Fibroblast of upper back skin (primary cell): ENCODE measurements at regions not wholly inside any gene's neighbourhood (a gene's known extent, or its start where the extent isn't known, plus 50 kb on each side); places are given as distances from the start of the nearest gene placed in this dataset.

ENCODE experiments used
- DNase-seq: peaks from one replicate; pipeline ENCODE4 v3.0.0-alpha.2; 2013

- peak; percentile 15 for DNase-seq
Measured at GRCh38 chr13:47226516-47226915, 329.7 kb upstream of the HTR2A start.

DNA sequence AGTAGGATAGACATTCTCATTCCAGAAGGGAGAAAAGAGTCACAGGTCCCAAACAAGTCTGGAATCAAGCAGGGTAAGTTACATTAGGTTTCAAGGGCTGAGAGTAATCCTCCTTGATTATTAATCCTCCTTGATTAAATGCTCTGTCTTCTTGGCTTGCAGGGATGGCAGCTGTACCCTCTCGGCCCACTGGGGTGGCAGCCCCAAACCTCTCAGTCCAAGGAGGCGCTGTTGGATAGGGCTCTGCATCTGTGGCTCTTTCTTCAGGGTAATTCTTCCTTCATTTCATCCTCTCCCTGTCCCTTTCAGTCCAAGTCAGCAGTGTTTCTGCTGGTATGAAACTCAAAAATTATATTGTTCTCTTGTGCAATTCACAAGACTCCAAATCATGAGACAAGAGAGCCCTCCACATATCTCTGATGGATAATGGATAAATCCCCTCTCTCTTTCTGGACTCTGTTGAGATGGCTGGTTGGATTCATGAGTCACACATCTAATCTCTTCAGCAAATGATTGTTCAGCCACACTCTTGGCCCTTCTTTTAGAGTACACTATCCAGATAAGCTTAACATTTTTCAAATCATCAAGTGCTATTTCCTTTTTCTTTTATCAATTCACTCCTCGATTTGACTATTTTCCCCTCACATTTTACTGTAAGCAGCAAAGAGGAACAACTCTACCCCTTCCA, 323.7 kb upstream of the HTR2A start:
- peak; percentile 16 for DNase-seq

DNA sequence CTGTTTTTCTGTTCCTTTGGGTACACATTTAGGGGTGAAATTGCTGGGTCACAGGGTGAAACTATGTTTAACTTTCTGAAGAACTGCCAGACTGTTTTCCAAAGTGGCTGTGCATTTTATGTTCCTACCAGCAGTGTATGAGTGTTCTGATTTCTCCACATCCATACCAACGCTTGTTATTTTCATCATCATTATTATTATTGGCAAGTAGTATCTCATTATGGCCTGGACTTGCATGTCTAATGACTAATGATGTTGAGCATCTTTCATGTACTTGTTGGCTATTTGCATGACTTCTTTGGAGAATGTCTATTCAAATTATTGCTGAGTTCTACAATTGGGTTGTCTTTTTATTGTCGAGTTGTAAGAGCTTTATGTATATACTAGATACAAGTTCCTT, 321.8 kb upstream of the HTR2A start:
- DNase-seq = no peak

DNA sequence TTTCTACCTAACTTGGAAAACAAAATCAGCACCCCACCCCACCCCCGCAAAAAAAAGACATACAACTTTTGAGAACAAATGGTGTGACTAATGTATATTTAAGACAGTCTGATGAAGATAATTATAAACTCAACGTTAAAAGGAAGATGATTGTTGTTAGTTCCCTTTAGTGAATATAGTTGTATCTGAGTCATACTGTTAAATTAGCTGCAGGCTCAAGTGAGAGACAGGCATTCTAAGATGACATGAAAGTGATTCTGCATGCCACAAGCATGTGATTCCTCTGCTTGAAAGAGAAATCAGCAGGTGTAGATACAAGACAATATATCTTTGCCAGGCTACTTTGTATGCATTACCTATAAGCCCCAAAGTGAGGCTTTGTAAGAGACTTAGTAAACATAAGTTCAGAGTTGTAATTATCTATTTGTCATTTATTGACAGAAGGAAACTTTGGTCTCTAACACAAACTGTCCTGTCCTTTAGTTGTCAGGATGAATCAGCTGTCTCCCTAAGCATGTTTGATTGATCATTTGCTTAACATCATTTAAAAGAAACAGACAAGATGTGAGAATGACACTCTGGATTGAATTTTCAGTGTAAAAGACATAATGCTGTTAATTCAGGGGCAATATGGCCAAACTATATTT, 319.4 kb upstream of the HTR2A start:
- DNase-seq = peak; percentile 54

GRCh38 chr13:47215736-47216135, 318.9 kb upstream of the HTR2A start:
- DNase-seq = peak; percentile 92

- DNase-seq = peak; percentile 21
Measured at GRCh38 chr13:47213047-47213446, 316.2 kb upstream of the HTR2A start.

DNA sequence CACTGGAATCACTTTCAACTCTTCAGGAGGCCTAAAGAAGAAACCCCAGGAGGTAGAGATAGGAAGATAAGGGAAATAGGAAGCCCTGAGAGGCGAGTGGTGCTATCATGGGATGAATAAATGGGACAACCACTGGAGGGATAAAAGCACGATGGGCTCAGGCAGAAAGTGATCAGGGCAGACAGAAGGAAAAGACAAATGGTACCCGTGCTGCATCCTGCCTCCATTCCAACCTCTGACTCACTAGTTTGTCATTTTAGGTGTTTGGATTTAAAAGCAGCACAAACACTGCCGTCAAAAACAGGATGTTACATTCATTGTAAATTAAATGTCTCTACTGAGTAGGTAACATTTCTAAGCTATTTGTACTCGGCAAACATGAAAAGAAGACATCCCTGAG, 314.3 kb upstream of the HTR2A start:
- DNase-seq = peak; percentile 25

GRCh38 chr13:47206111-47206510, 309.3 kb upstream of the HTR2A start:
- no peak for DNase-seq

GRCh38 chr13:47190696-47191305, 293.9 kb upstream of the HTR2A start:
- peak; percentile 35 for DNase-seq

DNA sequence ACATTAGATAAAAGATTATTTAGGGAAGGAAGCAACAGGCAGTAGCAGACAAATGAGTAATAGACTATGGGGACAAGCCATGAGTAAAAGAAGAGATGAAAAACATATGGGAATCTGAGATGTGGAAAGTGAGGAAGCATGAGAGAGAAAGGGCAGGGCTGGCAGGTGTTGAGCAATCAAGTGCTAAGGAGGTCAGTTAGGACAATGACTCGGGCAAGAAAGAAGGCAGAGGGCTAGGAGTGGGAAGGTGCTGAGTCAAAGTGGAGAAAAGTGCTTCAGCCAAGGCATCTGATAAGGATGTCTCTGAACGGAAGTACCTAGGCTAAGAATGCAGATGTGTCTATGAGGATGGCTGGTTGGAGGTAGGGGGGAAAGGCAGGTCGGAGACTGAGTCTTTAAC, 291.9 kb upstream of the HTR2A start:
- DNase-seq = peak; percentile 75

DNA sequence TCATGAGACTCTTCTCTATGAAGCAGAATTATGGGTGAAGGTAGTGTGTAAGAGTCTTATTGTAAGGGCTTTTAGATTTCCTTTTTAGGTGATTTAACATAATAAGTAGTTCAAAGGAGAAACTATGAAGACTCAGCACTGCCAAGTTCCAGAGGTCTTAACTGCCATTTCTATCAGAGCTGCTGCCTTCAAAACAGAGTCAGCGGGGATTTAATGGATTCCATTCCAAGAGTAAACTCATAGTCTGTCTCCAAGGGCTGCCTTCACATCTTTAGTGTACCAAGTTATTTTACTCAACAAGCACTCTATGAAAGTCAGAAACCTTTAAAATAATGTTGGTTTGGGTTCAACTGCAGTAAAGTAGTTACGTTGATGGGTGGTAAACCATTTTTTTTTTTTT, 289.6 kb upstream of the HTR2A start:
- DNase-seq = no peak

- peak; percentile 75 for DNase-seq
Measured at GRCh38 chr13:47184321-47184720, 287.5 kb upstream of the HTR2A start.

GRCh38 chr13:47179321-47179720, 282.5 kb upstream of the HTR2A start:
- no peak for DNase-seq

- peak; percentile 36 for DNase-seq
Measured at GRCh38 chr13:47178090-47178950, 281.5 kb upstream of the HTR2A start.

DNA sequence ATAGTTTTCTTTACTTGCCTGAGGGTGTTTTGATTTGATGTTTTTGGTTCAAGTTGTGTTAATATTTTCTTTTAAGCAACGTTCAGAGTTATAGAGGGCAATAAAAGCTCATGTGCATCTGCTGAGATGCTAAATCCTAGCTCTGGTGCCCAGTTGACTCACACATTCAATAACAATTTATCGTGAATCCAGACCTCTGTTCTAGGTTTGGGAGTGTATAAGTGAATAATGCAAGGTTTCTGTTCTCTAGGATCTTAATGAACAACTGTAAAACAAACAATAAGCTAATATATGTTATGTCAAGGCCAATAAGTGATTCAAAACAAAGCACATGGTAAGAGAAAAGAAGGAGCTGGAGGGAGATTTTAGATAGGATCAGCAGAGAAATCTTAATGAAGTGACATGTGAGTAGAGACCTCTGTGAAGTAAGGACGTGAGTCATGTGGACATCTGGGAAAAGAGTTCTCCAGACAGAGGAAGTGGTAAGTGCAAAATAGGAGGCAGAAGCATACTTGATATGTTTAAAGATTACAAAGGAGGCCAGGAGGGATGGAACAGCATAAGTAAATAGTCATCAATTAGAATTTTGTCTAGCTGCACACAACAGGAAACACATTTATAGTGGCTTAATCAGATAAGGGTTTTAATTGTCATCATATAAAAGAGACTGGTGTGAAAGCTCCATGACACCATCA, 278.5 kb upstream of the HTR2A start:
- DNase-seq = peak; percentile 90

GRCh38 chr13:47170971-47171370, 274.1 kb upstream of the HTR2A start:
- DNase-seq = no peak

DNA sequence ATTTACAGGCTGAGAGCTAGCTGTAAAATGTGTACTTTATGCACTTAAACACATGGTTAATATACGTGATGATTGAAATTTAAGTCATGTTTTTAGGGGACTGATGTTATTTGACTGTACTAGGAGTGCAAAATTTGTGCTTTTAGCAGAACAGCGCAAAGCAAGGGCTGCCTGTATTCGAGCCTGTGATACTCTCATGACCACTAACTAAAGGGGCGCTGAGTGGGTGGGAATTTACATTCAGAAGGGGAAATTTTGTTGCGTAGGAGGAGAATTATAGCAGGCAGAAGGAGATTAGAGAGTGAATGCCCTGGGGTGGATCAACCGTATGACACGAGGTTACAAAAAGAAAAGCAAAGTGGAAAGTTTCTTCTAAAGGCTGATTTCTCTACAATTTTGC, 271.8 kb upstream of the HTR2A start:
- no peak for DNase-seq

DNA sequence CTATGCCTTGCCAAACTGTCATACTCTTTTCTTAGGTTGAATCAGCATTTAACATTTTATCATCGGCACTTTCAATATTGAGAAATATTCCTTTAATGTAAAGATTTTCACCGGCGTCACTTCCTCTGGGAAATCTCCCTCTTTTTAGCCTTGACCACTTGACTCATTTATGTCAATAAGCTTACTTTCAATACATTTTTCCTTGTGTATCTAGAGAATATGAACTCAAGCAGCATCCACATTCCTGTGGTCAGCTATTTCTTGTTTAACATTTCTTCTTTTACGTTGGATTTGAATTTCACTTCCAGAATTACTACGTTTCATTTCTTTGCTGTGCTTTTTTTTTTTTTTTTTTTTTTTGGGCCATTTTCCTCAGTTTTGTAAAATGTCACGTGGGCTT, 271.2 kb upstream of the HTR2A start:
- peak; percentile 87 for DNase-seq

DNA sequence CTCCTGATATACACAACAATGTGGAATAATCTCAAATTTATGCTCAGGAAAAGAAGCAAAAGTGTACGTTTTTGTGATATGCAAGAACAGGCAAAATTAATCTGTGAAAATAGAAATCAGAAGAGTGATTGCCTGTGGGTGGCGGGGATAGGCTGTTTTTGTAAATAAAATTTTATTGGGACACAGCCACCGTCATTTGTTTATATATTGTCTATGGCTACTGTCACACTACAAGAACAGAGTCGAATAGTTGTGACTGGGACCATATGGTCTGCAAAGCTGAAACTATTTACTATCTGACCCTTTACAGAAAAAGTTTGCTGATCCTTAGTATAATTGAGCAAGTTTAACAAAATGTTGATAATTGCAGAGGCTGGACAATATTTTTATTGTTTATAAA, 269.5 kb upstream of the HTR2A start:
- DNase-seq = no peak

- no peak for DNase-seq
Measured at GRCh38 chr13:47159853-47160550, 263.1 kb upstream of the HTR2A start.

DNA sequence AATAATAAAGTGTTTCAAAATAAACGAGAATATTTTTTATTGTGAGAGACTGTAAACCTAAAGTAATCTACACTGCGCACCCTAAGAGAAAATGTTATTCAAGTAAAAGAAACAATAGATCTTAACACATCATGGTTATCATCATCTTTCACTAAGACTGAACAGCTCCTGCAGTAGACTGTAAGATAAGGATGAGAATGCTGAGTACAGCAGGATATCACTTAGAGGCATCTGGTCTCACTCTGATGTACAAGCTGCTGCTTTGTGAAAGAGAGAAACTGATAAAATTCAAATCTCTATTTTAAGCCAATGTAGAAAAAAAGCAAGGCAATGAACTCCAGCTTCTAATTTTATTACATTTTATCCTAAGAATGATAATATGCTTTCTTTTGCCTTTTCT, 261.7 kb upstream of the HTR2A start:
- no peak for DNase-seq

DNA sequence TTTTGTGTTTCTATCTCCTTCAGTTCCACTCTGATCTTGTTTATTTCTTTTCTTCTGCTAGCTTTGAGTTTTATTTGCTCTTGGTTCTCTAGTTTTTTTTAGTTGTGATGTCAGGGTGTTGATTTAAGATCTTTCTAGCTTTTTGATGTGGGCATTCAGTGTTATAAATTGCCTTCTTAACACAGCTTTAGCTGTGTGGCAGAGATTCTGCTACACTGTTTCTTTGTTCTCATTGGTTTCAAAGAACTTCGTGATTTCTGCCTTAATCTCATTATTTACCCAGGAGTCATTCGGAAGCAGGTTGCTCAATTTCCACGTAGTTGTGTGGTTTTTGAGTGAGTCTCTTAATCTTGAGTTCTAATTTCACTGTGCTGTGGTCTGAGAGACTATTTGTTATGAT, 251.7 kb upstream of the HTR2A start:
- no peak for DNase-seq
